SIG-M5 (cell line): ENCODE measurements at regions not wholly inside any gene's neighbourhood (a gene's known extent, or its start where the extent isn't known, plus 50 kb on each side); places are given as distances from the start of the nearest gene placed in this dataset.
"Not testable (repeated sequence)": the region's sequence is repeated elsewhere in the genome, so short reads cannot be mapped to it uniquely, and the experiment has no call there.

Source experiments
- DNase-seq: peaks from one replicate; lab custom pipeline; 2025; lab: John Stamatoyannopoulos, UW

DNA sequence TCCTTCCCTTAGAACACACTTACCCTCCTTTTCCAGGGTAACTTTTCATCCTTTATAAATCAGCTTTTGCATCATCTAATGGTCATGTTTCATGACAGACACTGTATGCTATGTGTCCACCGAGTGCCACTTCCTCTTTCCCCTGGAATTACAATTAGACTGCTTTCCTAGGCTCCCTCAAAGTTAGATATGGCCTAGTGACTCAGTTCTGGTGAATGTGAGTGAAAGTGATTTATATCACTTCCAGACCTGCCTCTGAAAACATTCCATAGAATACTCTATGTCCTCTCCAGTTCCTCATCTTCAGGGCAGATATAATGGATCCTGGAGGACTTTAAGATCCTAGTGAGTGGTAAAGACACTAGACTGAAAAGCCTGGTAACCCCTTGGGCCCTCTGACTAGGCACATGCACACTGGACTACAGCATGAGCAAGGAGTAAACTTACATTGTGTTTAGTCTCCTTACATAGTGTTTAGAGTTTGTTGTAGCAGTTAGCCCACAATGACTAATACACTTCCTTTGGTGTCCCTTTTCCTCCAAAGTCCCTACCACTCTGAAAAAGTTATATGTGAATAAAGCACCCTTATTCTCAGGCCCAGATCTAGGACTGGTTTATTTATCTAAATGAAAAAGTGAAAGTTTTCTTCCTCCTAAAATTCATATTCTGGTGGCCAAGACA lies 59.3 kb downstream of the GPR88 start:
- no peak for DNase-seq

DNA sequence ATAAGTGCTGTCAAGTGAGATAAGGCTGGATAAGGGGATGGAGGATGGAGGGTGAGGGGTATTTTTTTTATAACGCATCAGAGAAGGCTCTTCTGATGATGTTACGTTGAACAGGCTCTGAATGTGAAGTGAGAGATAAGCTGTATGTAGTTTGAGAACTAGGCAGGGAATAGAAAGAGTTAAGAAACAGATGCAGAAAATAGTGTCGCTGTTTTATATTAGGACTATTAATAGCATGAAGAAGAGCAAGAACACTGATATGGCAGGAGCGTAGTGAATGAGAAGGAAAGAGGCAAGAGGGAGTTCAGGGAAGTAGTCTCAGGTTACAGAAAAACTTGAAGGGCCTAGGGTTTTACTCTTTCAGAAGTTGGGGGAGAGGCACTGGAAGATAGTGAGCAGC lies 59.8 kb downstream of the GPR88 start:
- no peak for DNase-seq

DNA sequence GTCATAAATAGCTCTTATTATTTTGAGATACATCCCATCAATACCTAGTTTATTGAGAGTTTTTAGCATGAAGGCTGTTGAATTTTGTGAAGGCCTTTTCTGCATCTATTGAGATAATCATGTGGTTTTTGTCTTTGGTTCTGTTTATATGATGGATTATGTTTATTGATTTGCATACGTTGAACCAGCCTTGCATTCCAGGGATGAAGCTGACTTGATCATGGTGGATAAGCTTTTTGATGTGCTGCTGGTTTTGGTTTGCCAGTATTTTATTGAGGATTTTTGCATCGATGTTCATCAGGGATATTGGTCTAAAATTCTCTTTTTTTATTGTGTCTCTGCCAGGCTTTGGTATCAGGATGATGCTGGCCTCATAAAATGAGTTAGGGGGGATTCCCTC lies 62.4 kb downstream of the GPR88 start:
- not testable (repeated sequence) for DNase-seq

DNA sequence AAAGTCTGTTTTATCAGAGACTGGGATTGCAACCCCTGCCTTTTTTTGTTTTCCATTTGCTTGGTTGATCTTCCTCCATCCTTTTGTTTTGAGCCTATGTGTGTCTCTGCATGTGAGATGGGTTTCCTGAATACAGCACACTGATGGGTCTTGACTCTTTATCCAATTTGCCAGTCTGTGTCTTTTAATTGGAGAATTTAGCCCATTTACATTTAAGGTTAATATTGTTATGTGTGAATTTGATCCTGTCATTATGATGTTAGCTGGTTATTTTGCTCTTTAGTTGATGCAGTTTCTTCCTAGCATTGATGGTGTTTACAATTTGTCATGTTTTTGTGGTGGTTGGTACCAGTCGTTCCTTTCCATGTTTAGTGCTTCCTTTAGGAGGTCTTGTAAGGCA lies 64.1 kb downstream of the GPR88 start:
- DNase-seq, result not testable (repeated sequence)

DNA sequence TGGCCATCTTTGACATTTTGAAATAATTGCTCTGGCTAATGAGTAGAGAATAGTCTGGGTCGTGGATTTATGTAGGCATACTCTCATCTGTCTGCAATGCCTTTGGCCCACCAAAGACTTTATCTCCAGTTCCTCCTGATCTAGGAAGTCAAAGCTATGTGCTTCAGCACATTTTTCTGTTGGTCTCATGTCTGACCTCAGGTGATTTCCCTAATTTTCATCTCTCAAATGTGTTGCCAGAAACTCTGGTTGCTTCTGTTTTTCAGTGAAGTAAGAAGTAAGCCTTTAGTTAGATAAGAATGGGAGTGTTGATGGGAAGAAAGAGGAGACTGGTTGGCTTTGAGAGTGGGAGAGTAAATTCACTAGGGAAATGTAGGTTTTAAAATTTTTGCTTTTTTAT lies 66.4 kb downstream of the GPR88 start:
- no peak for DNase-seq

DNA sequence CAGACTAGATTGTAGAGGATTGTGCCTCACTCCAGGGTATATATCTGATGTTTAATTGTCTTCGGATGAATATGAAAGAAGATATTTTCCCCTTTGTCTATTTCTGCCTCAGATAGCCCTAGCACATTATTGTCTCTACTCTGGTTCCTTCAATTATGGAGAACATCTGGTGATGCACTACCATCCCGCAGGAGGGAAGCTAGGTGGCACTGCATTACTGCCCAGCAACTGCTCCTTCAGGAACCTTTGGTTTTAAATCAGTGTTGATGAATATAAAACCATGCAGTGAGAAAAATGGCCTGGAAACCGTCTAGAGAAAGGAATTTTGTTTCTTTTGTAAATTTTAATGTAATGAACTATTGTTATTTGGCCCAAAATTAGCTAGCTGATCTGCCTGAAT lies 68.5 kb downstream of the GPR88 start:
- no peak for DNase-seq

DNA sequence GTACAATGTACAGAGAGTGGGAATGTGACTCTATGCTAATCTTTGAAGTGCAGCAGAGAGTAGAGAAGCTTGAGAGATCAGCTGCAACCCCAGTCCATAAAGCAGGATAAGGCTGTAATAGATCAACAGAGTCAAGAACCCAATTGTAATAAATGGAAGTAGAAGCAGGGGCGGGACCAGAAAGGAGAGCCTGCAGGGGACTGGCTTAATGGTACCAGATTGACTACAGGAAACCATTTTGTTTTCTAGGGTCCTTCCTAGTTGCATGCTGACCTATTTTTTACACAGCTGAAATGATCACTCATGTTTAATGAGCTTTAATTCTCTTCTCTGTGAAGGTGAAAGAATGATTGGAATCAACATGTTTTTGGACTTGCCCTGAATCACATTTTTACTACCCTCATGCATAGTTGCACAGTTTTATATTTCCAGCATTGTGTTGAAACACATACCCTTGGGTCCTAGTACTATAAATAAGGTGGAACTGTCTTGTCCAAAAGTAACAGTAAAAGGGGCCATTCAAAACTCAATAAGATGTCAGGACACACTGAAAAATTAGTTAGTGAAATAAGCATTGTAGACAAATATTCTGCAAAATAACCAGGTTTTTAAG lies 69.8 kb downstream of the GPR88 start:
- no peak for DNase-seq

DNA sequence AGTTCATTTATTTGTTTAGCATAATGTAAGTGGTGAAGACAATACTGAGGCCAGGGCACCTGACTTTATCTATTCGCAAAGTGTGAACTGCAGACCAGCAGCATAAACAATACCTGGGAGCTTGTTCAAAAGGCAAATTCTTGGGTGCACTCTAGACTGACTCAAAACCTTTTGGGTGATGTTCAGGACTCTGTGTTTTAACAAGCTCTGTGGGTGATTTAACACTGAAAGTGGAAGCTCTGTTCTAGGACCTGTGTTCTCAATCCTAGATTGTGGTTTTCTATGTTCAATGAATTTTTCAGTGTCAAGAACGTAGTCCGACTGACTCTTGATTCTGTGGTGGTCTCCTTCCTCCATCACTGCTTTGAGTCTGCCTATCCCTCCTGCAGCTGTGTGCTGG lies 71.9 kb downstream of the GPR88 start:
- no peak for DNase-seq

DNA sequence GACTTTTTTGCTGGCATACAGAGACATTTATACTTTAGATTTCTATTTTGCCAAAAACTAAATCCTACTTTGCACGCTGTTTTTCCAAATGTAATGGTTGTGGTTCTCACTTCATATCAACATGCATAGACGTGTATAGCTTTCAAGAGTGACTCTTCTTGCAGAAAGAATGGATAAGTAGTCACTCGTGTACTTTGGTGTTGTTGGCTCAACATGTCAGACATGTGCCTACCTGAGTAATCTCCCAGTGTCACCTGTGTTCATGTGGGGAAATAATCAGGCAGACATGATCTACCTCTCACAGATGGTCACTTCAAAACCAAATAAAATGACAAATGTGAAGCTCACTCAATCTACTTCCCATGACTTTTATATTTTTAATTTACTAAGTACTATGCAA lies 73.1 kb downstream of the GPR88 start:
- no peak for DNase-seq

DNA sequence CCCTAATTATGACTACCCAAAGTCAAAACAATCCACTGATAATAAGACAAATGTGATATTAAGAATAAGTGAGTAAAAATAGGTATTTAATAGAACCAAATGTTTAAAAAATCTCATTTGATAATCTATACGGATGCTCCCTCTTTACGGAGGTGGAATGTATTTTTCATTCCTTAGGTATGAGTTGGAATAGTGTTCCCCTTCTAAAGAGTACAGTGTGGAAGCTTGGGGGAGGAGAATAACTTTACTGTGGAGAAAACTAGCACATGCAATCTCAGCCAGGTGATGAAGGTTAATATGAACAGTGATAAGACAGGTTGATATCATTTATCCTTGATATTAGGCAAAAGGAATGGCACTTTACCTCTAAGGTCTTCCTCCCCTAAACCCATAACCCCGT lies 74.6 kb downstream of the GPR88 start:
- no peak for DNase-seq

DNA sequence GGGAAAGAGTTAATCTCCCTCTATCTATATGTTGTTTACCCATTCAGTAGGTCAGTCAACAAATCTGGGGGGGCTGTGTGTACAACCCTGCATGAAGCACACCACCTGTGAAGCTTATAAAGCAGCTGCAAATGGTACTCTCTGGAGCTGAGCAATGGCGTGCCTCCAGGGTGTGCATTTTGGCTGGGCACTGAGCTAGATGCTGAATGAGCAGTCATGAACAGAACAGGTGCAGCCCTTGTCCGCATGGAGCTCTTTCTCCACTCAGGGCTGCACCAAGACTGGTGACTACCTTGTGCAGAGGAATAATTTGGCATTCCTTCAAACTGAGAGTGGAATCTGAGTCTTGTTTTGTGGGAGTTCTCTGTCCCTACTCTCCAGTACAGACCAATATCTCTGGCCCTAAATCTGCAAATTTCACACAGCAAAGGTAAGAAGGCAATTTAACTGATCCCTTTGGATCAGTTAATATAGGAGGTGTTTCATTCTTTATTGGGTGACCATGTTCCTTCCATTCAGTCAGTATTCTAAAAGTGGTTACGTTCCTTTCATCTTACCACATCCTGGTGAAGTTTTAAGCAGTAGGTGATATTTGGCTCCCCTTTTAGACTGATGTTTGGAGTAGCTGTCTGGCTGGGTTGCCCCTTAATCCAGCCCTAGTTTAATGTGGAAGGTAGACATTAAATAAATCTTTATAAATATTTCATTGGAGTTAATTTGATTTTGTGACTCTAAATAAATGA lies 76.0 kb downstream of the GPR88 start:
- DNase-seq, result no peak

DNA sequence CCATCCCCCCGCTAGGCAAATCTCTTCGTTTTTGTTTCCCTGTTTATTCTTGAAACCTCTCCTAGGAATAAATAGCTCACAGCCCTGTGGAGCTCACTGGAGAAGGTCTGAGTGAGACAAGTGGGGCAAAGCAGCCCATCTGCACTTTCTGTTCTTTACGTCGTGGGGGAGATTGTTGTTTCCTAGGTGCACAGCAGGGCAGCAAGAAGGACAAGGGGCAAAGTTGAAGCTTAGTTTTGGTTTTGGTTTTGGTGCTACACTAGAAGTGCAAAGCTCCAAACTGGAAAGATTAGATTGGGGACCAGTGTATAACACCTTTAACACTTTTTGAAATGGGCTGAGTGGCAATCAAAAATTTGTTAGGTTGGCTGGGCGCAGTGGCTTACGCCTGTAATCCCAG lies 76.6 kb downstream of the GPR88 start:
- no peak for DNase-seq

DNA sequence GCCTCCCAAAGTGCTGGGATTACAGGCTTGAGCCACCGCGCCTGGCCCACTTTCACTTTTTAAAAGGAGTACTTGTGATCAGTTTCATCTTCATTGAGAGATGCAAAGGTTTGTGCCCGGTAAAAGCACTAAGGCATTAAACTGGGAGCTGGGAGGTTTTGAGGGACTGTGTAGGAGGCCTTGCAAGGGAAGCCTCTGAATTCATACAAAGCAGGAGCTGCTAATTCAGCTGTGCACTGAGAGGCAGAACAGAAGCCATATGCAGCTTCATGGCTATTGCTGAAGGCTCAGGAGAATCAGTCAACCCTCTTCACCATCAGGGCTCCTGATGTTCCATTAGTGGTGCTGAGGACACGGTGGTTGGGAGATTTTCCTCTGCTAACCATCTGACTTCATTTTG lies 77.7 kb downstream of the GPR88 start:
- no peak for DNase-seq

DNA sequence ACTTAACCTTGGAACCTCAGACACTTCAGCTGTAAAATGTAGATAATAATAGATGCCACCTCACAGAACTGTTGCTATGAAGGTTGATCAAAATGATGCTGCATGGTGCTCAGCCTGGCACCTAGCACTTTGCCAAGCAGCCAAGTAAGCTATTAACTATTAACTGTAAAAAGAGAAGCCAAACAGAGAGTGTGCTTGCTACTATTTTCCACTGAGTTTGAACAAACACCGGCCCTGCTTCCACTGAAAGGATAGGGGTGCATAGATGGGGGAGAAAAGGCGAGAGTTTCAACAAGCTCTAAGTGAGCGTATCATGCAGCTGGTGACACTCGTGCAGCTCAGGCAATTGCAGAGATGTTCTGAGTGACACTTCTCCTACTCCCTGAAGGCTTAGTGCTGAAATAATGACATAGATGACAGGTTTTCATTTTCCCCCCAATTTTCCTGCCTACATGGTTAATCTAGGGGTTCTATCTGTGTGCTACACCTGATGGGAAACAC lies 78.2 kb downstream of the GPR88 start:
- DNase-seq, result no peak

DNA sequence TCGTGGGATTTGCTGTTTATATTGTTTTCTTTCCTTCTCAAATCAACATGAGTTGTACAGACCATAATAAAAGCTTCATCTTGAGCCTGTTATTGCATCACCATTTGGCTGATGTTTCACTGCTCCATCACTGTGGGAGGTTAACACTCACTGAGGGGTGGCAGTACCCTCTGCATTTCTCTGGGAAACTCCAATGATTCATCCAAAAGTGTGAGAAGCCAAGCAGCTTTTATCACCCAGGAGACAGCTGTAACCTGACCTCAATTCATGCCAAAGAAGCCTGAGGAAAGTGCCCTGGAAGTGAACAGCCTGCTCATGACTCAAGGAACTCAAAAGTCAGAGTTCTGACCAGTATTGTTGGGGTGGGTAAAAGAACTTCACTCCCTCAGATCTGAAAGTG lies 84.1 kb downstream of the GPR88 start:
- no peak for DNase-seq

DNA sequence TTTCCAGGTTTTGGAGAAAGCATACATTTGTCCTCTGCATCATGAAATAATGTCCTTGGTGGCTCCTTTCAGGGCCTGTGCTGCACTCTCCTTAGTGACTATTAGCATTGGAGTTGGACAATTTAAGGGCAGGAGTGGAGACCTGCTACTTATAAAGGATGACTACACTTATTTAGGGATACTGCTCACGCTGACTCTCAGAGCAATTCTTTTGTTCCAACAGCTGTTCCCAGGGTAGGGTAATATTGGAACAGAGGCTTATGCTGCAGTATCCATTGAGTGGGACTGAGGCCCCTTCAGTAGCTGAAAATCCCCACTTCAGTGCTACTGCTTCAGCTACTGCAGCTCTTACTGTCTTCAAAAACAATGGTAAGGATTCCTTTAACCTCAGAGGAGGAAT lies 84.6 kb downstream of the GPR88 start:
- DNase-seq, result no peak

DNA sequence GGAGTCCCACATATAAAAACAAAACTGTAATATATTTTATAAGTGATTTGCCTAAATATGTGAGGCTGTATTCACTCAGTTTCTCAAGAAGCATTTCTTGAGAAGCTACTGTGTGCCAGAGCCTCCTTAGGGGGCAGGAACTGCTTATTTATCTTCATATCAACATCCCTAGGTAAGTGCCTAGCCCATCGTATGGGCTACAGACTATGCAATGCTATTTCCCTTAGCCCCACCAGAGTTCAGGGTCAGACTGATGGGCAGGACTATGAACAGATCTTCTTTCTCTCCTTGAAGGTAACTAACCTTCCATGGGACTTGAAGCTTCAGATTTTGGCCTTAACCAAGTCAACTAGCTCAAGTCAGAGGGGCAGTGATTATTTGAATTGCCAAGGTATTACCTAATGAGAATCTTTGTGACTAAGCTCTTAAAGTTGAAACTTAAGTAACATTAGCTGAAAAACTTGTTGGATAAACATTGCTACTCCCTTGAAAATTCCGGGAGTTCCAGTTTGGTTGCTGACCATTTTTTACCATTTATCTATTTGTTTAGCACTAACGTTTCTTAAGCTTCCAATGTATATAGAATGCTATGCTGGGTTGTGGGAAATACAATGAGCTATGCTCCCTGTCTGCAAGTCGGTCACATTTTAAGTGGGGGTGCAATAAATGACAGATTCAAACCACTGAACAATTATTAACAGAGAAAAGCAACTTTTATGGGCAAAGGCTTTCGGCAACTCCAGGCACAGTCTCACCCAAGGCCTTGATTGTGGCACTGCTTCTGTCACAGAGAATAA lies 85.2 kb downstream of the GPR88 start:
- DNase-seq, result no peak

DNA sequence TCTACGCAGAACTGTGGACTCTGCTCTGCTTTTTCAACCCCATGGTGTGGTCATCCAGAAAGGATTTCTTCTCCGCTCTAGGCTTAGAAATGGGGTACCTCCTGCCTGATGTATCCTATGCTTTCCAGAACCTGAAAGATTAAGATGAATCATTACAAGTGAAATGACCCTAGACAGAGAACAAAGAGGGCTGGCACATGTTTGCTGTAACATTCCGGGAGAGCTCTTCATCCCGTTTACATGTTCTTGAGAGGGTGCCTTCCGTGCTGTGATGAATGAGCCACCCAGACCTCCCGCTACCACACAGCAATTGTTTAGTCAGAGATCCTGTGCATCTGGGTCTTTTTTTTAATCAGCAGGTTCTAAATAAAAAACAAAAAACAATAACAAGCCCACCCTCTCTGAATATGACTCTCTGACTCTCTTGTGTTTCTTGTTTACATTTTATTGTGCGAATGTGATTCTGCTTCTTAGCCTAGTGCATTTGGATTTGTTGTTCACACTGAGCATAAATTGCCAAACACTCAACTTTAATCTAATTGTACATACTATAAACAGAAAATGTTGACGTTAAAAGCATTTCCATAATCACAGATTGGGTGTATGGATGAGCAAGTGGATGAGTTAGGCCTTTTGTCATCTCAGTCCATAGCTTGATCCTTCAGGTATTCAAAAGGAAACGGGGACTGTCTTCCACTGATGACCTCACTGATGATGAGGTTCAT lies 87.1 kb downstream of the GPR88 start:
- no peak for DNase-seq

DNA sequence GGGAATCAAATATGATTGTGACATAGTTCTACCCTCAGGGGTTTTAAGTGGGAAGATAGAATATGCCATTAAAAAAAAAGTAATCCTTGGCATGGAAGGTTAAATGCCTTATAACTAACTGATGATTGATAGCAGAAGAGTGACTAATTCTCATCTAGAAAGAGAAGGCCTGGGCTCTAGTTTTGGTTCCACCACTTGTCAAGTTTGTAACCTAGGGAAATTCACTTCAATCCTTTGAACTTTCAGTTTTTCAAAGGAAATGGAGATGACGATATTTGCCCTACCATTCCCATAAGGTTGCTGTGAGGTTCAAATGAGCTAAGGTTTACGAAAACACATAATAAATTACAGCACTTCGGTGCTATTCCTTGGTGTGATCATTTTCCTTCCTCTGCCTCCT lies 88.5 kb downstream of the GPR88 start:
- DNase-seq, result no peak

DNA sequence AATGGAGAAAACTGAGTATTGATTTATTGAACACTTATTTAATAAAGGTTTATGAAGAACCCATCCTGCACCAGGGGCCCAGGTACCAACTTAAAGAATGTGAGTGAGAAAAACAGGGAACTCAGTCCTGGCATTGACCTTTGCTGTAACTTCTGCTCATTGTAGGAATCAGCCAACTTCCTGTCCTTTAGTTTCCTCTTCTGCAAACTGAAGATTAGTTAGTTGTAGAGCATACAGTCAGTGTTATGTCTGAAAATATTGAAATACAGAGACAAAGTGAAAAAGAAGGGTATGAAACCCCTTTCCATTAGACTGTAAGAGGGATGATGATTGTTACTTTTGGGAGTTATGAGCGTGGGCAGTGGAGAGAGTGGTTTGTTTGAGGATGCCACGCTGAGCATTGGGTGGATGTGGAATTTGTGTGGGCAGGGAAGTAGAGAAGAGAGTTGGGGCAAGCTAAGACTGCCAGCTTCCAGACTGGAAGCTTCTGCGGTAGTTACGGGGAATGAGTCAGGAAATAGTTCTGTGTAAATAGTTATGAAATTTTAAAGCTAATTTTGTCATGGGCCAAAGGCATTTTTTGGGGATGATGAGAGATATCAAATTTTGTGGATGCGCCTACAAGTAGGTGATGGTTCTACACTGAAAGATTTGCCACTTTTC lies 89.2 kb downstream of the GPR88 start:
- DNase-seq, result no peak

DNA sequence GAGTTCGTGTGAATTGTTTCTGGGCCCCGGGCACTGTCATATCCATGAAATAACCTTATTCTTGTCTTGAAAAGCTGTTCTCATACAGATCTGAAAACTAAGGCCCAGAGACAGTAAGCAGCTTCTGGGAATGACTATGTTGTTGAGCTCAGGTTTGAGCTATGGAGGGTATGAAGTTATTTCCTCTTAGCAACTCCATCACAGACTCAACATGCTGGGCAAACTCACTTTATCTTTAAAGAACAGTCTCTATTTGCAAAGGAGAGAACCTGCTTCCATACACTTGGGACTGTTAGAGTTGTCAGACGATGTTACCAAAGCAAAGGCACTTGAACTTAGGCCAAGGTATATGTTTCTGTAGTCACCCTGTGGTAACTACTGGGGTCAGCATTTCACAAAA lies 90.0 kb downstream of the GPR88 start:
- DNase-seq, result no peak
